Prostate gland (tissue), 2 donors: ENCODE measurements at regions not wholly inside any gene's neighbourhood (a gene's known extent, or its start where the extent isn't known, plus 50 kb on each side); places are given as distances from the start of the nearest gene placed in this dataset.

Source experiments
- DNase-seq: peaks from one replicate; pipeline ENCODE4 v3.0.0-alpha.2; 2019; ENCODE audit warnings: low spot score
- H3K27ac ChIP-seq, 2 donors: fragments of 200-600 bp; sonication (generic); 2 replicates each; pipeline ENCODE4 v1.5.1; 2017 to 2019
- H3K27me3 ChIP-seq: fragments of 200-600 bp; sonication (generic); replicated peaks from 2 replicates; pipeline ENCODE4 v1.5.1; 2019; ENCODE audit not compliant: insufficient read depth
- H3K36me3 ChIP-seq, 2 donors: fragments of 200-600 bp; sonication (generic); 1 replicate in 1 of 2; 2 replicates in 1 of 2; pipeline versions ENCODE4 v1.5.1 to v1.8.1; 2017 to 2019
- H3K4me1 ChIP-seq: fragments of 200-600 bp; sonication (generic); replicated peaks from 2 replicates; pipeline ENCODE4 v1.5.1; 2019
- H3K4me3 ChIP-seq, 2 donors: fragments of 200-600 bp; sonication (generic); 2 replicates each; pipeline ENCODE4 v1.5.1; 2017 to 2019
- H3K9me3 ChIP-seq: fragments of 200-600 bp; sonication (generic); 2 replicates; pipeline ENCODE4 v1.5.1; 2017
- CTCF ChIP-seq, 4 experiments: fragments of 200-600 bp in 2 of 4; fragments of 450-650 bp in 2 of 4; sonication (generic) in 2 of 4; IDR thresholded peaks; 1 replicate in 3 of 4; 2 replicates in 1 of 4; pipeline ENCODE4 v1.5.1; 2016 to 2019; ENCODE audit warnings: antibody characterized with exemption in 4 of 4, mild to moderate bottlenecking in 2 of 4, moderate library complexity in 2 of 4
- POLR2A ChIP-seq: fragments of 450-650 bp; IDR thresholded peaks from one replicate; pipeline ENCODE4 v1.6.1; 2016; ENCODE audit warnings: antibody characterized with exemption, mild to moderate bottlenecking
- POLR2AphosphoS5 ChIP-seq: sonication (generic); formaldehyde crosslinking; IDR thresholded peaks from one replicate; pipeline ENCODE4 v1.6.1; 2017; ENCODE audit warnings: antibody characterized with exemption
- WGBS: methylation state at CpG from one replicate; pipeline ENCODE4 v1.1.5; 2018; 5-methylcytosine and 5-hydroxymethylcytosine counted together
- intact Hi-C: fragments of 100-400 bp; cut with DNase I; formaldehyde crosslinking; loops from one replicate; pipeline ENCODE4 v1.14.2; 2022

GRCh38 chr6:14276071-14276470, 158.5 kb downstream of the CD83 start:
- no peaks in the 10 kb centered on the region for H3K36me3 ChIP-seq

GRCh38 chr6:14276667-14277404, 159.3 kb downstream of the CD83 start:
- Histone ChIP-seq H3K27me3 (no peaks in the 10 kb centered on the region), H3K4me3 (no peak overlapping the region), H3K9me3 (no peaks in the 10 kb centered on the region), H3K27ac (no peak overlapping the region), H3K36me3 (no peaks in the 10 kb centered on the region), H3K4me1 (peaks cover 6% of the 10 kb centered on the region)
- intact Hi-C loops, result no loop called here
- DNase-seq, result no peak
- WGBS, result 79% methylated on average over 4 of the region's 4 CpGs
- TF ChIP-seq POLR2A, result no peak
- TF ChIP-seq CTCF (IDR thresholded peaks at IDR 0.05), result no peak
- no peak for TF ChIP-seq POLR2AphosphoS5

More at GRCh38 chr6:14276071-14276470, 158.5 kb downstream of the CD83 start:
- TF ChIP-seq POLR2A (no peak), POLR2AphosphoS5 (no peak), CTCF (IDR thresholded peaks at IDR 0.05) (no peak)
- Histone ChIP-seq H3K4me3 (no peak overlapping the region), H3K27me3 (no peaks in the 10 kb centered on the region), H3K27ac (no peak overlapping the region), H3K9me3 (no peaks in the 10 kb centered on the region), H3K4me1 (peaks cover 6% of the 10 kb centered on the region)
- no peak for DNase-seq
- WGBS, result 15% methylated on average over 4 of the region's 4 CpGs
- intact Hi-C loops, result no loop called here

GRCh38 chr6:14277405-14277930, 159.9 kb downstream of the CD83 start:
- H3K36me3 ChIP-seq, result no peaks in the 10 kb centered on the region
- H3K27me3 ChIP-seq, result no peaks in the 10 kb centered on the region
- TF ChIP-seq POLR2A (no peak), POLR2AphosphoS5 (no peak), CTCF (IDR thresholded peaks at IDR 0.05) (no peak)
- no peak overlapping the region for H3K4me3 ChIP-seq
- 98% methylated on average over 2 of the region's 2 CpGs for WGBS
- peaks cover 6% of the 10 kb centered on the region for H3K4me1 ChIP-seq
- intact Hi-C loops, result no loop called here
- no peaks in the 10 kb centered on the region for H3K9me3 ChIP-seq
- no peak for DNase-seq
- no peak overlapping the region for H3K27ac ChIP-seq

- no peaks in the 10 kb centered on the region for H3K36me3 ChIP-seq
- no peak overlapping the region for H3K4me3 ChIP-seq
- WGBS, result 98% methylated on average over 5 of the region's 5 CpGs
- no peaks in the 10 kb centered on the region for H3K27me3 ChIP-seq
- peaks cover 6% of the 10 kb centered on the region for H3K4me1 ChIP-seq
- intact Hi-C loops, result no loop called here
- TF ChIP-seq POLR2A, result no peak
- TF ChIP-seq CTCF (IDR thresholded peaks at IDR 0.05), result no peak
- TF ChIP-seq POLR2AphosphoS5, result no peak
- H3K27ac ChIP-seq, result no peak overlapping the region
- no peak for DNase-seq
- no peaks in the 10 kb centered on the region for H3K9me3 ChIP-seq
These were observed 160.4 kb downstream of the CD83 start for GRCh38 chr6:14278006-14278405.

- no peak overlapping the region for H3K27ac ChIP-seq
- peaks cover 6% of the 10 kb centered on the region for H3K4me1 ChIP-seq
- H3K4me3 ChIP-seq, result no peak overlapping the region
- DNase-seq, result no peak
- no peaks in the 10 kb centered on the region for H3K36me3 ChIP-seq
- no peaks in the 10 kb centered on the region for H3K27me3 ChIP-seq
- TF ChIP-seq POLR2A (no peak), CTCF (IDR thresholded peaks at IDR 0.05) (no peak)
- intact Hi-C loops, result no loop called here
- no peaks in the 10 kb centered on the region for H3K9me3 ChIP-seq
- WGBS, result 90% methylated on average over 6 of the region's 6 CpGs
These were observed 160.9 kb downstream of the CD83 start for GRCh38 chr6:14278446-14278845.
